ENCODE measurements at regions not wholly inside any gene's neighbourhood (a gene's known extent, or its start where the extent isn't known, plus 50 kb on each side); places are given as distances from the start of the nearest gene placed in this dataset.

DNA sequence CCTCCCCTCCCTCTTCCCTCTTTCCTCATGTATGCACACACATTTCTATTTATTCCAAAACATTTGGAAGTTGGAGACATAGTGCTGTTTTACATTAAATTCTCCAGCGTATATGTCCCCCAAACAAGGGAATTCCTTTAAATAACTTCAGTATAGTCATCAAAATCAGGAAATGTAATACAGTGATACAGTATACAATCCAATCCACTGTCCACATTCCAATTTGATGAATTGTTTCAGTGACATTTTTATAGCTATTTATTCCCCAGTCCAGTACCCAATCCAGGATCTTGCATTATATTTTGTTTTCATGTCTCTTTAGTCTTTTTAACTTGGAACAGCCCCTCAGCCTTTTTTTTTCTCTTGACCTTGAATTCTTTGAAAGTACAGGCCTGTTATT, 233.0 kb downstream of the DKK2 start:
- no peaks in the 10 kb centered on the region for H3K27me3 Mint-ChIP-seq
- Histone ChIP-seq H3K27ac (ENCODE audit: low read length in 2 of 2) (no peak overlapping the region), H4K20me1 (ENCODE audit: control insufficient read depth, insufficient read depth, low read length, poor library complexity, severe bottlenecking) (no peaks in the 10 kb centered on the region), H3K27me3 (replicated peaks in 1 of 4; ENCODE audit: control extremely low read depth in 1 of 4, control insufficient read depth in 3 of 4, insufficient read depth in 4 of 4, low read length in 3 of 4) (no peaks in the 10 kb centered on the region), H3K4me1 (ENCODE audit: control insufficient read depth in 2 of 2, insufficient read depth in 2 of 2, low read length in 2 of 2) (no peaks in the 10 kb centered on the region), H3K79me2 (ENCODE audit: control insufficient read depth, insufficient read depth, low read length) (no peaks in the 10 kb centered on the region), H3K9ac (ENCODE audit: low read length) (no peak overlapping the region), H3K4me2 (replicated peaks; ENCODE audit: low read depth, low read length, poor library complexity, severe bottlenecking) (no peak overlapping the region), H2AFZ (ENCODE audit: insufficient read depth, low read depth, low read length, poor library complexity, severe bottlenecking) (no peak overlapping the region), H3K36me3 (replicated peaks in 1 of 2; ENCODE audit: control extremely low read depth in 1 of 2, control insufficient read depth in 1 of 2, extremely low read depth in 1 of 2, insufficient read depth in 2 of 2, low read length in 1 of 2) (no peaks in the 10 kb centered on the region), H3K4me3 (ENCODE audit: control extremely low read depth in 1 of 5, extremely low read depth in 1 of 5, insufficient read depth in 1 of 5, low read depth in 2 of 5, low read length in 4 of 5) (no peak overlapping the region), H3K9me3 (ENCODE audit: control extremely low read depth in 1 of 3, control insufficient read depth in 2 of 3, insufficient read depth in 1 of 3, low read length in 2 of 3) (no peaks in the 10 kb centered on the region)
- H3K27ac Mint-ChIP-seq: no peak overlapping the region
- DNase-seq (no peak), ATAC-seq (ENCODE audit: low read depth) (no peak)
- ChIA-PET POLR2A (no interaction called here), CTCF (no interaction called here)
- TF ChIP-seq EZH2 (IDR thresholded peaks at IDR 0.05; ENCODE audit: borderline replicate concordance, insufficient read depth, low read depth, low read length, poor library complexity, severe bottlenecking) (no peak), CTCF (IDR thresholded peaks at IDR 0.05) (no peak)
- H3K4me3 Mint-ChIP-seq: no peak overlapping the region
- no peaks in the 10 kb centered on the region for H3K4me1 Mint-ChIP-seq
- WGBS (ENCODE audit: insufficient coverage): no CpG with 5 or more reads among the region's 1 CpG
- H3K9me3 Mint-ChIP-seq (ENCODE audit: insufficient read depth): no peaks in the 10 kb centered on the region
- intact Hi-C loops (cut with micrococcal nuclease): no loop called here

GRCh38 chr4:106801386-106801785, 234.7 kb downstream of the DKK2 start:
- Histone ChIP-seq H2AFZ (ENCODE audit: insufficient read depth, low read depth, low read length, poor library complexity, severe bottlenecking) (no peak overlapping the region), H3K79me2 (ENCODE audit: control insufficient read depth, insufficient read depth, low read length) (no peaks in the 10 kb centered on the region), H3K4me1 (ENCODE audit: control insufficient read depth in 2 of 2, insufficient read depth in 2 of 2, low read length in 2 of 2) (no peaks in the 10 kb centered on the region), H3K9me3 (ENCODE audit: control extremely low read depth in 1 of 3, control insufficient read depth in 2 of 3, insufficient read depth in 1 of 3, low read length in 2 of 3) (no peaks in the 10 kb centered on the region), H3K9ac (ENCODE audit: low read length) (no peak overlapping the region), H3K36me3 (replicated peaks in 1 of 2; ENCODE audit: control extremely low read depth in 1 of 2, control insufficient read depth in 1 of 2, extremely low read depth in 1 of 2, insufficient read depth in 2 of 2, low read length in 1 of 2) (no peaks in the 10 kb centered on the region), H3K27me3 (replicated peaks in 1 of 4; ENCODE audit: control extremely low read depth in 1 of 4, control insufficient read depth in 3 of 4, insufficient read depth in 4 of 4, low read length in 3 of 4) (no peaks in the 10 kb centered on the region), H3K27ac (ENCODE audit: low read length in 2 of 2) (no peak overlapping the region), H3K4me2 (replicated peaks; ENCODE audit: low read depth, low read length, poor library complexity, severe bottlenecking) (no peak overlapping the region), H4K20me1 (ENCODE audit: control insufficient read depth, insufficient read depth, low read length, poor library complexity, severe bottlenecking) (no peaks in the 10 kb centered on the region), H3K4me3 (ENCODE audit: control extremely low read depth in 1 of 5, extremely low read depth in 1 of 5, insufficient read depth in 1 of 5, low read depth in 2 of 5, low read length in 4 of 5) (no peak overlapping the region)
- ATAC-seq (ENCODE audit: low read depth) (no peak), DNase-seq (no peak)
- Mint-ChIP-seq H3K9me3 (ENCODE audit: insufficient read depth) (no peaks in the 10 kb centered on the region), H3K27ac (no peak overlapping the region), H3K4me3 (no peak overlapping the region), H3K27me3 (no peaks in the 10 kb centered on the region), H3K4me1 (no peaks in the 10 kb centered on the region)
- no CpG with 5 or more reads among the region's 3 CpGs for WGBS (ENCODE audit: insufficient coverage)
- POLR2A ChIA-PET: no interaction called here
- no peak for TF ChIP-seq EZH2 (IDR thresholded peaks at IDR 0.05; ENCODE audit: borderline replicate concordance, insufficient read depth, low read depth, low read length, poor library complexity, severe bottlenecking)
- no peak for TF ChIP-seq CTCF (IDR thresholded peaks at IDR 0.05)
- intact Hi-C loops (cut with micrococcal nuclease): no loop called here
- CTCF ChIA-PET: no interaction called here

Data from B cell (primary cell).